ENCODE measurements at regions not wholly inside any gene's neighbourhood (a gene's known extent, or its start where the extent isn't known, plus 50 kb on each side); places are given as distances from the start of the nearest gene placed in this dataset.

DNA sequence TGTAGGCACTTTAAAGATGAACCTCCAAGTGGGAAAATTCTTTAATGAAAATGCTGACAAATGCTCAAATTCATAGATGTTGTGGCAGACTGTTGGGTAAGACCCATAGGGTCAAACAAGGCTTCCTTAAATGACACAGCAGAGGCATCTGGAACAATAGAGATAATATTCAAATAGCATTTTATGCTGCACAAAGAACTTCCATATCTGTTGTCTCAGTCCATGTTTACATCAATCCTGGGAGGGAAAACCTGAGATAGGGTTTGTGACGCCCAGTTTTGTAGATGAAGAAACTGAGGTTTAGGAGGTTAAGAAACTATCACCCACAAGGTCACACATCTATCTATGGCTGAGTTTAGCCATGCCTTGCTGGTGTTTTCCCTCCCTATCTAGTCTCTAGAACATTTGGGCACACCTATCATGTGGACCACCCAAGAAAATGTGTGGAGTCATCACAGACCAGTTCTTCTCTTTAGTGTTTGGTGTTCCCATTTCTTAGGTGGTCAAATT lies 106.4 kb downstream of the EHF start:
- TF ChIP-seq CTCF (IDR thresholded peaks at IDR 0.05) = no peak
- no peak for TF ChIP-seq POLR2A (IDR thresholded peaks at IDR 0.05)
